Upper lobe of right lung (tissue), 1 donor: ENCODE measurements at regions not wholly inside any gene's neighbourhood (a gene's known extent, or its start where the extent isn't known, plus 50 kb on each side); places are given as distances from the start of the nearest gene placed in this dataset.

ENCODE experiments used
- ATAC-seq: fragments of 200-7000 bp; cut with Tn5 transposase; one replicate; pipeline ENCODE4 v1.9.1; 2020; ENCODE audit warnings: mild to moderate bottlenecking, moderate library complexity
- DNase-seq: peaks from one replicate; pipeline ENCODE4 v3.0.0-alpha.2; 2020
- H3K27ac ChIP-seq: fragments of 200-600 bp; one replicate; pipeline ENCODE4 v1.8.0; 2022
- H3K27me3 ChIP-seq: fragments of 200-600 bp; one replicate; pipeline ENCODE4 v1.8.0; 2022; ENCODE audit warnings: mild to moderate bottlenecking
- H3K36me3 ChIP-seq: fragments of 200-600 bp; one replicate; pipeline ENCODE4 v1.8.0; 2022
- H3K4me1 ChIP-seq: fragments of 200-600 bp; one replicate; pipeline ENCODE4 v1.8.0; 2022
- H3K4me3 ChIP-seq: fragments of 200-600 bp; one replicate; pipeline ENCODE4 v1.8.0; 2022; ENCODE audit warnings: mild to moderate bottlenecking
- H3K9me3 ChIP-seq: fragments of 200-600 bp; one replicate; pipeline ENCODE4 v1.8.0; 2022
- CTCF ChIP-seq: fragments of 200-600 bp; IDR thresholded peaks from one replicate; pipeline ENCODE4 v1.8.0; 2022; ENCODE audit warnings: antibody characterized with exemption
- intact Hi-C: fragments of 100-400 bp; cut with DNase I; formaldehyde crosslinking; loops from one replicate; pipeline ENCODE4 v1.11.0; 2022
- donor health status: DM: no; HTN: yes; CAD: no; lungs with severe emphysema.

DNA sequence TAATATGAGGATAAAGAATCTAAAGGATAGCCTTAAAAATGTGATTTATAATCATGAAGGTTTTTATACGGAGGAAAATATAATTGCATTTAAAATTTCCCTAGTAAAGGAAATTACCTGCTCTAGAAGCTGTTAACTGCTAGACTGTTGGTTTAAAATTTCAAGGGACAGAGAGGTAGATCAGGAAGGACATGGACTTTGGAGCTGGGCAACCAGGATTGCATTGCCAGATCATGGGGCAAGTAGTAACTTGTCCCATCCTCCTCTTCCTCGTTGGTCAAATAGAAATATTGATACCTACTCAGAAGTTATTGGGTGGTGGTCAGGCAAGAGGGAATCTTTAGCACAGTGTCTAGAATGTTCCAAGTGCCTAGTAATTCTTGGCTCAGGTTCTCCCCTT is 525.1 kb downstream of the MFSD1 start:
- intact Hi-C loops = no loop called here
- no peaks in the 10 kb centered on the region for H3K36me3 ChIP-seq
- no peak for ATAC-seq
- no peaks in the 10 kb centered on the region for H3K27me3 ChIP-seq
- no peak overlapping the region for H3K27ac ChIP-seq
- H3K4me1 ChIP-seq = no peaks in the 10 kb centered on the region
- TF ChIP-seq CTCF = no peak
- H3K4me3 ChIP-seq = no peak overlapping the region
- no peak for DNase-seq
- no peaks in the 10 kb centered on the region for H3K9me3 ChIP-seq

- H3K4me3 ChIP-seq = no peak overlapping the region
- intact Hi-C loops = no loop called here
- ATAC-seq = no peak
- H3K36me3 ChIP-seq = no peaks in the 10 kb centered on the region
- H3K4me1 ChIP-seq = no peaks in the 10 kb centered on the region
- no peak overlapping the region for H3K27ac ChIP-seq
- TF ChIP-seq CTCF = no peak
- DNase-seq = no peak
- H3K9me3 ChIP-seq = no peaks in the 10 kb centered on the region
- no peaks in the 10 kb centered on the region for H3K27me3 ChIP-seq
These were observed 530.8 kb downstream of the MFSD1 start for GRCh38 chr3:159332535-159333099.

GRCh38 chr3:159339131-159339530 is 537.3 kb downstream of the MFSD1 start:
- H3K27ac ChIP-seq = no peak overlapping the region
- H3K4me1 ChIP-seq = no peaks in the 10 kb centered on the region
- no peak for ATAC-seq
- no peaks in the 10 kb centered on the region for H3K27me3 ChIP-seq
- intact Hi-C loops = no loop called here
- DNase-seq = no peak
- H3K9me3 ChIP-seq = no peaks in the 10 kb centered on the region
- TF ChIP-seq CTCF = no peak
- no peaks in the 10 kb centered on the region for H3K36me3 ChIP-seq
- no peak overlapping the region for H3K4me3 ChIP-seq

- no peak overlapping the region for H3K27ac ChIP-seq
- H3K4me3 ChIP-seq = no peak overlapping the region
- H3K9me3 ChIP-seq = no peaks in the 10 kb centered on the region
- H3K4me1 ChIP-seq = no peaks in the 10 kb centered on the region
- DNase-seq = no peak
- intact Hi-C loops = no loop called here
- no peak for ATAC-seq
- no peak for TF ChIP-seq CTCF
- H3K27me3 ChIP-seq = no peaks in the 10 kb centered on the region
- H3K36me3 ChIP-seq = no peaks in the 10 kb centered on the region
These were observed 539.1 kb downstream of the MFSD1 start for GRCh38 chr3:159340877-159341500.

DNA sequence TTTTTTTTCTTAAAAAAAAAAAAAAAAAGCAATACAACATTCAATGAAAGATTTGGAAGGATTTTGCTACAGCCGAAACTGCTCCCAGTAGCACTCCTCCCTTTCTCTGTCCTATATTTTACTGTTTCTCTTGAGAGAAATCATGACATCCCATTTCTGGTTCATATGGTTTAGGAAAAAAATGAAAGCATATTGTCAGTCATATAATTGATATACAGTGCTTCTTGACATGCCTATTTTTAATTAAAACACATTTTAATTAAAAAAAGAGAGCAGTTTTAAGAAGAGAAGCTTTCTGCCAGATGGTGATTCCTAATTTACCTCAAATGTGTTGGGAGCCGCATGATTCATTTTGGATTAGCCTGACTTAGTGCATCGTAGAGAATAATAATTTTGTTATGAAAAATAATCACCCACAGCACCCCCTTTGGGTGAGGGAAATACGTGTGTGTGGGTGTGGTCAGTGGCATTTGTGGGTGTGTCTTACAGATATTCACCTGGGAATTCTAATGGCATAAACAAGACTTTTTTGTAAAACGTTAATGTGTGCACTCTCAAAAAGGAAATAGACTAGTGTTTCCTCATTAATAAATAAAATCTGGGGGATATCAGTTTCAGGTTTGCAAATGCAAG is 544.5 kb downstream of the MFSD1 start:
- H3K27ac ChIP-seq = no peak overlapping the region
- ATAC-seq (no peak), DNase-seq (no peak)
- intact Hi-C loops = no loop called here
- TF ChIP-seq CTCF = no peak
- H3K9me3 ChIP-seq = no peaks in the 10 kb centered on the region
- H3K4me1 ChIP-seq = no peaks in the 10 kb centered on the region
- no peaks in the 10 kb centered on the region for H3K27me3 ChIP-seq
- no peaks in the 10 kb centered on the region for H3K36me3 ChIP-seq
- H3K4me3 ChIP-seq = no peak overlapping the region
